ENCODE measurements at regions not wholly inside any gene's neighbourhood (a gene's known extent, or its start where the extent isn't known, plus 50 kb on each side); places are given as distances from the start of the nearest gene placed in this dataset.

- Histone ChIP-seq H3K79me2 (ENCODE audit: insufficient read depth, low read depth) (no peaks in the 10 kb centered on the region), H4K20me1 (ENCODE audit: insufficient read depth) (no peaks in the 10 kb centered on the region), H3K27ac (no peak overlapping the region)
Observed at GRCh38 chr1:199033661-199034060, 394.8 kb downstream of the PTPRC start.

GRCh38 chr1:199038156-199038555, 399.3 kb downstream of the PTPRC start:
- no peaks in the 10 kb centered on the region for H3K79me2 ChIP-seq (ENCODE audit: insufficient read depth, low read depth)
- no peak overlapping the region for H3K4me3 ChIP-seq (IDR thresholded peaks at IDR 0.05; ENCODE audit: insufficient read depth, low read depth, low read length)
- no peaks in the 10 kb centered on the region for H3K27me3 ChIP-seq (ENCODE audit: insufficient read depth, low read depth)
- no peak overlapping the region for H3K27ac ChIP-seq
- H3K4me1 ChIP-seq (ENCODE audit: low read depth, poor library complexity, severe bottlenecking), result peaks cover 69% of the 10 kb centered on the region
- no peaks in the 10 kb centered on the region; the same call in 1 of the 2 replicates for H4K20me1 ChIP-seq (ENCODE audit: insufficient read depth)
- H3K36me3 ChIP-seq (ENCODE audit: insufficient read depth), result no peaks in the 10 kb centered on the region
- TF ChIP-seq CTCF (conservative IDR thresholded peaks at IDR 0.05; ENCODE audit: low read depth, low read length), result no peak
- no peak overlapping the region for H2AFZ ChIP-seq (ENCODE audit: low read depth)
- no peak overlapping the region for H3K4me2 ChIP-seq
- no peak overlapping the region for H3K9ac ChIP-seq

More at GRCh38 chr1:199033661-199034060, 394.8 kb downstream of the PTPRC start:
- 0 out of 2 replicates have a peak overlapping the region, but pooled peaks have one; percentile 27 for H2AFZ ChIP-seq (ENCODE audit: low read depth)
- peaks cover 63% of the 10 kb centered on the region for H3K4me1 ChIP-seq (ENCODE audit: low read depth, poor library complexity, severe bottlenecking)
- no peaks in the 10 kb centered on the region for H3K27me3 ChIP-seq (ENCODE audit: insufficient read depth, low read depth)
- H3K9ac ChIP-seq, result peak overlapping the region; percentile 4; the same call in 1 of the 2 replicates
- no peaks in the 10 kb centered on the region for H3K36me3 ChIP-seq (ENCODE audit: insufficient read depth)
- peak overlapping the region; percentile 22 for H3K4me3 ChIP-seq (IDR thresholded peaks at IDR 0.05; ENCODE audit: insufficient read depth, low read depth, low read length)
- peak overlapping the region; percentile 71 for H3K4me2 ChIP-seq
- no peak for TF ChIP-seq CTCF (conservative IDR thresholded peaks at IDR 0.05; ENCODE audit: low read depth, low read length)

GRCh38 chr1:199040076-199040905, 401.5 kb downstream of the PTPRC start:
- TF ChIP-seq CTCF (conservative IDR thresholded peaks at IDR 0.05; ENCODE audit: low read depth, low read length), result no peak
- Histone ChIP-seq H3K4me2 (peak overlapping the region; percentile 88), H3K27me3 (ENCODE audit: insufficient read depth, low read depth) (no peaks in the 10 kb centered on the region), H4K20me1 (ENCODE audit: insufficient read depth) (no peaks in the 10 kb centered on the region; the same call in 1 of the 2 replicates), H2AFZ (ENCODE audit: low read depth) (no peak overlapping the region), H3K4me1 (ENCODE audit: low read depth, poor library complexity, severe bottlenecking) (peaks cover 50% of the 10 kb centered on the region), H3K36me3 (ENCODE audit: insufficient read depth) (no peaks in the 10 kb centered on the region), H3K27ac (no peak overlapping the region), H3K79me2 (ENCODE audit: insufficient read depth, low read depth) (no peaks in the 10 kb centered on the region), H3K9ac (no peak overlapping the region), H3K4me3 (IDR thresholded peaks at IDR 0.05; ENCODE audit: insufficient read depth, low read depth, low read length) (no peak overlapping the region)

GRCh38 chr1:199041173-199041914, 402.5 kb downstream of the PTPRC start:
- Histone ChIP-seq H3K79me2 (ENCODE audit: insufficient read depth, low read depth) (no peaks in the 10 kb centered on the region), H4K20me1 (ENCODE audit: insufficient read depth) (no peaks in the 10 kb centered on the region; the same call in 1 of the 2 replicates), H3K4me2 (peak overlapping the region; percentile 88), H3K36me3 (ENCODE audit: insufficient read depth) (no peaks in the 10 kb centered on the region), H3K9ac (no peak overlapping the region), H3K27ac (peak overlapping the region; percentile 6), H3K4me1 (ENCODE audit: low read depth, poor library complexity, severe bottlenecking) (peaks cover 43% of the 10 kb centered on the region), H3K4me3 (IDR thresholded peaks at IDR 0.05; ENCODE audit: insufficient read depth, low read depth, low read length) (peak overlapping the region; percentile 84), H3K27me3 (ENCODE audit: insufficient read depth, low read depth) (no peaks in the 10 kb centered on the region), H2AFZ (ENCODE audit: low read depth) (no peak overlapping the region)
- TF ChIP-seq CTCF (conservative IDR thresholded peaks at IDR 0.05; ENCODE audit: low read depth, low read length), result no peak
